ENCODE measurements at regions not wholly inside any gene's neighbourhood (a gene's known extent, or its start where the extent isn't known, plus 50 kb on each side); places are given as distances from the start of the nearest gene placed in this dataset.

GRCh38 chr13:80126389-80127068, 214.4 kb downstream of the SPRY2 start:
- no peak for DNase-seq

DNA sequence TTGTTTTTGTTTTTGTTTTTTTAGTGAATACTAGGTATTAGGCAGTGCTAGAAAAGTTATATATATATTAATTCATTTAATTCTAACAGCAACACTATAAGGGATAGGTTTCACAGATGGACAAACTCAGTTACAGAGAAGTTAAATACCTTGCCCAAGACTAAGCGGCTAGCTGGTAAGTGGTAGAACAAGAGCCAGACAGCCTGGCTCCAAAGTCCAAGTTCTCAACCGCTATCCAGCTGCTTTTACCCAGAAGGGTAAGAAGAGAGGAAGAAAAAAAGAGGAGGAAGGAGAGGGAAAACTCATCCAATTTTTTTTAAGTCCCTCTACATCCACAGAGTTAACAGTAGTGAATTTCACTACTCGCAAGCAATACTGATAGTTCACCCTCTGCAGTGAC, 217.0 kb downstream of the SPRY2 start:
- no peak for DNase-seq

- no peak for DNase-seq
Measured at GRCh38 chr13:80121038-80121437, 219.9 kb downstream of the SPRY2 start.

DNA sequence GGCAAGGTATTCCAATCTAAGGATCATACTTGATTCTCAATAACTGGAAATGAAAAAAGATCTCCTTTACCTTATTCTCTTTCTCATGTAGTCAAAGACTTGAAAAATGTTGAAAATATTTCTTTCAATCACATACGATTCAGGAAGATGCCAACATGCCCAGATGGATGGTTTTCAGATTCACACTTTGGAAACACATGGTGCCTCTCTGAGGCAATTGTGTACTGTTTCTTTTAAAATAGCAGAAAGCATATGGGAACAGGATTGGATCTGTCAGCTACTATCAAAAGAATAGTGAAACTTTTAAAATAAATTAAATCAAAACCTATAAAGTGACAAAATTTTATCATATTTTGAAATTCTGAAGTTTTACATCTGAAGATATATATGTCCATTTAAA, 222.4 kb downstream of the SPRY2 start:
- no peak for DNase-seq

- no peak for DNase-seq
Measured at GRCh38 chr13:80118099-80118498, 222.8 kb downstream of the SPRY2 start.

GRCh38 chr13:80117515-80117914, 223.4 kb downstream of the SPRY2 start:
- no peak for DNase-seq

GRCh38 chr13:80116107-80116506, 224.8 kb downstream of the SPRY2 start:
- no peak for DNase-seq

DNA sequence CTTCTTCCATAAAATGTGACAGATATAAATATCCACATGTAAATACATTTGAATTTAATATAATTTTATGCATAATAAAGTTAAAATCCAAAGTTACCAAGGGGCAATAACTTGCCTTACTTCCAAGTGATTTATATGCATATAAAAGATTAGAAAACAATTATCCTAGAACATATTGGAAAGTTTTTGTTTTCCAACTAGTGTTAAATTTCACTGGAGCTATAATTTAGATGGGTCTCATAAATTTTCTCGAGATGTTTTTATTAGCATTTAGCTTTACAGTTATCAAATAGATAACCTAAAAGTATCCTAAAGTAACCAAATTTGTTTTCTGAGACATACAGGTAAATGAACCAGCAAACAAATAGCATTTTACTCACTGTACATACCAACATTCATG, 225.3 kb downstream of the SPRY2 start:
- no peak for DNase-seq

- DNase-seq: no peak
Measured at GRCh38 chr13:80113714-80114454, 227.0 kb downstream of the SPRY2 start.

- no peak for DNase-seq
Measured at GRCh38 chr13:80109303-80109702, 231.6 kb downstream of the SPRY2 start.

DNA sequence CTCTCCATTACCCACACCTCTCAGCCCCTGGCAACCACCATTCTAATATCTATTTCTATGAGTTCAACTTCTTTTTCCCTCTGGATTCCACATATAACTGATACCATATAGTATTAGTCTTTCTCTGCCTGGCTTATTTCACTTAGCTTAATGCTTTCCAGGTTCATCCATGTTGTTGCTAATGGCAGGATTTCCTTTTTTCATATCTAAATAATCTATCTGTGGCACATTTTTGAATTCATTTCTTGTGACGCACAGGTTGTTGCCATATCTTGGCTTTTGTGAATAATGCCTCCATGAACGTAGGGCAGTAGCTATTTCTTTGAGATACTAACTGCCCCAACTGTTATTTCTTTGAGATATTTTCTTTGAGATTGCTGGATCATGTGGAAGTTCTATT, 235.6 kb downstream of the SPRY2 start:
- no peak for DNase-seq

DNA sequence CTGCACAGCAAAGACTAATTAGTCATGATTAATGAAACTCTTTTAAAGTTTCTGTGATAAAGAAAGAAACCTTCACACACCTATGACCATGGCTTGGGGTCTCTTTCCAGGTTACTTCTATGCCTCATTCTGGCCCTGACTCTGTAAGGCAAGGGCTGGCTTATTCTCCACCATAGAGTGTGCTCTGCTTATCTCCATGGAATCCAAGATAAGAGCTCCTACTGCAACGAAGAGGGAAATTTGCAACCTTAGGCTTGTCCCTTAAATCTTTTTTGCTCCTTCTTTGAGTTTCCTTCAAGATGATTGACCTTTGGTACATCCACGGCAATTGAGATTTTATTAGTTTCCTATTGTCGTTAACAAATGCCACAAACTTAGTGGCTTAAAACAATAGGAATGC, 239.9 kb downstream of the SPRY2 start:
- DNase-seq: no peak

DNA sequence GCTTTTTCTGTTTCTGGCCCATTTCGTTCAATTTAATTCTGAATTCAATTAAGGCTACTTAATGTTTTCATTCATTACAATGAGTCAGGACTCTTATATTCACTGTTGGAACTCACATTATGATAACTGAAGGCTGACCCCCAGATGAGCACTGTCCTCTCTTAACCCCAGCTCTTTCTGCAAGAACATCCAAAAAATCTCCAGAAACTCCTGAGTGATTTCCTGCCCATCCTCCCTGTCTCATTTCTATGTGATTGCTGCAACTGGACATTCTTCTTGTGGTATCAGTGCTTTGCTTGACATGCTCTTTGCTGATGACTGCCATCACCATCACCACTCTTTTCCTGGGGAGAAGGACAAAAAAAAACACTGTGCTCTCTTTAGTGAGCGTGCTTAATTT, 240.3 kb downstream of the SPRY2 start:
- DNase-seq: no peak

DNA sequence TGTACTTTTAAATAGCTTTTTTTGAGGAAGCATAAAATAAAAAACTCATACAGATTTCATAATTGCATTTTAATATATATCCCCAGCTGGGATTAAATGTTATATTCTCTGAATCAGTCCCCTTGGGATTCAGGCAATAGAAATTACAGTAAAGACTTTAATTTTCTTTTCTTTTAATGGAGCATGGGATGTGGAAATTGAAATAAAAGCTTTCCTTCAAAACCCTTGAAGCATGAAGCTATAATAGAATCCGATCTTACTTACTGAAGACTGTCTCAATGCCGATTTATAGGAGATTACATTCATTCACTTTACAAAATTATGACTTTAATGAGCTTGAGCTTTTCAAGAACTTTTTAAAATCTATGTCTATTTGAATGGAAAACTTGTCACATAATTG, 243.4 kb downstream of the SPRY2 start:
- no peak for DNase-seq

- no peak for DNase-seq
Measured at GRCh38 chr13:80096383-80096782, 244.5 kb downstream of the SPRY2 start.

GRCh38 chr13:80094526-80094925, 246.4 kb downstream of the SPRY2 start:
- DNase-seq: no peak

DNA sequence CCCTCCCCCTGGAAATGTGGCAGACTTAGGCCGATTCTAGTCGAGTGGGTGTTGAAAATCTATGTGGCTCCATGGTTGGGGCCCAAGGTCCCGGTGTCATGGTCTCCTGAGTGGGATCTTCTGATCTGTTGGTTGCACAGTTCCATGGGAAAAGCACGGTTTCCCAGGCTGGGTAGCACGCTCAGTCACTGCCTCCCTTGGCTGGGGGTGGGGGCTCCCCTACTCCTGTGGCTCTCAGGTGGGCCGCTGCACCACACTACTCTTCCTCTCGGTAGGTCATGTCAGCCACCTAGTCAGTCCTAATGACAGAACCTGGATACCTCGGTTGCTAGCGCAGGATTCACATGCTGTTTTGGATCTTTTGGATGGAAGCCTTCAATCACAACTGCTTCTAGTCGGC, 247.0 kb downstream of the SPRY2 start:
- DNase-seq: no peak

DNA sequence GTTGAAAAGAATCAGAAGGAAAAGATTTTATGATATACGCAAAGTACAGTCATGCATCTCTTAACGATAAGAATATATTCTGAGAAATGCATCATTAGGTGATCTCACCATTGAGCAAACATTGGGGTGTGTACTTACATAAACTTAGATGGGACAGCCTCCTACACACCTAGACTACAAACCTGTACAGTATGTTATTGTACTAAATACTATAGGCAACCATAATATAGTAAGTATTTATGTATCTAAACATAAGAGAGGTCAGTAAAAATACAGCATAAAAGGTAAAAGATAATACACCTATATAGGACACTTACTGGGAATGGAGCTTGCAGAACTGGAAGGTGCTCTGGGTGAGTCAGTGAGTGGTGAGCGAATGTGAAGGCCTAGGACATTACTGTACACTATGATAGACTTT, 254.6 kb downstream of the SPRY2 start:
- DNase-seq: no peak

GRCh38 chr13:80083853-80084676, 256.9 kb downstream of the SPRY2 start:
- DNase-seq: peak; percentile 35

GRCh38 chr13:80083081-80083852, 257.7 kb downstream of the SPRY2 start:
- no peak for DNase-seq

- no peak for DNase-seq
Measured at GRCh38 chr13:80082396-80083080, 258.4 kb downstream of the SPRY2 start.

GRCh38 chr13:80074811-80075210, 266.1 kb downstream of the SPRY2 start:
- DNase-seq: no peak

All from midbrain (tissue), 1 donor.